HG02588 (cell line): ENCODE measurements at regions not wholly inside any gene's neighbourhood (a gene's known extent, or its start where the extent isn't known, plus 50 kb on each side); places are given as distances from the start of the nearest gene placed in this dataset.

Experiments used
- ATAC-seq: cut with Tn5 transposase; IDR thresholded peaks from one replicate; pipeline ENCODE4 v1.9.1; 2021; ENCODE audit warnings: mild to moderate bottlenecking, moderate library complexity; ENCODE audit not compliant: unreplicated experiment

DNA sequence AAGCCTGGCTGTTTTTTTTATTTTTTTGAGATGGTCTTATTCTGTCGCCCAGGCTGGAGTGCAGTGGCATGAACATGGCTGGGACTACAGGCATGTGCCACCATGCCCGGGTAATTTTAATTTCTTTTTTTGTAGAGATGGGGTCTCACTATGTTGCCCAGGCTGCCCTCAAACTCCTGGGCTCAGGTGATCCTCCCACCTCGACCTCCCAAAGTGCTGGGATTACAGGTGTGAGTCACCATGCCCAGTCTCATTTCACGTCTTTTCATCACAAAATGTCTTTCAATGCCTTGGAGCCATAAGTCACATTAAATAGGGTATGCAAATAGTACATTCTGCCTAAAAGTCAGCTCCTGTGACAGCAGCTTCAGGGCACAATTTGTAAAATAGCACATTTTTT is 52.8 kb downstream of the SOX2 start:
- no peak for ATAC-seq

DNA sequence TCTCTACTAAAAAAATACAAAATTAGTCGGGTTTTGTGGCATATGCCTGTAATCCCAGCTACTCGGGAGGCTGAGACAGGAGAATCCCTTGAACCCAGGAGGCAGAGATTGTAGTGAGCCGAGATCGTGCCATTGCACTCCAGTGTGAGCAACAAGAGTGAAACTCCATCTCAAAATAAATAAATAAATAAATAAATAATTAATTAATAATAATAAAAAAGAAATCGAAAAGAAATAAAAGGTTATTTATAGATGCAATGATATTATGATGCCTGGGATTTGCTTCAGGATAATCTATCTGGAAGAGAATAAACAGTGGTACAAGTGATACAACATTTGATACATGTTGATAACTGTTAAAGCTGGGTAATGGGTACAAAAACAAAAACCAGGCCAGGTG is 58.6 kb downstream of the SOX2 start:
- ATAC-seq = no peak

DNA sequence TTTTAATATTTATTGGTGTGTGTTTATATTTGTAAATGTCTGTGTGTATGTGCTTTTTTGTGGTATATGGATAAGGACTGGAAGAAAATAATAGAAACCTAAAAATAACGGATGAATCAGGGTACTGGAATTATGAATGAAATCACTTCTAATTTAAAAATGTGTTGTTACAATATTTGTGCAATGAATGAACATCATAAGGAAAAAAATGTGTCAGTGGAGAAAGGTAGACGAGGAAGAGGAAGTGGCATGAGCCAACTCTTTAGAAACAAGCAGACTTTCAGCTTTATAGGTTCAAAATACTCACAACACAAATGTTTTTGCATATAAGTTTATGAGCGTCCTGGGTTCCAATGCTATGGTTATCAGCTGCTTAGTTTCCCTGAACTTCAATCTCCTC is 59.4 kb downstream of the SOX2 start:
- ATAC-seq = no peak

DNA sequence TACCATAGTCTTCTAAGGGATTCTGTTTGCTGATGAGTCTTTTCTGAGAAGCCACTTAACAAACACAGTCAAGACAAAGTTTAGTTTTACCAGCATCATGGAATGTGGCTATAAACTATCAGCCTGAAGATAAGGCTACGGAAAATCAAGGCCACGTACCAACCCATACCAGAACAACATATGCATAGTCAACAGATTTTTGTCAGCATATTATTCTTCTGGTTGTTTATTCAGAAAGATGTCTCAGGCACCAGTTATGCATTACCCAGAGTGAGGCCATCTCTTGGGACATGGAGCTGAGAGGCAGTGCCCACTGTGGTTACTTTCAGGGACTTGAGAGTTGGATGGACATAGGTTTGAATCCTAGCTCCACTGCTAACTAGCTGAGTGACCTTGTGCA is 60.4 kb downstream of the SOX2 start:
- ATAC-seq = no peak

DNA sequence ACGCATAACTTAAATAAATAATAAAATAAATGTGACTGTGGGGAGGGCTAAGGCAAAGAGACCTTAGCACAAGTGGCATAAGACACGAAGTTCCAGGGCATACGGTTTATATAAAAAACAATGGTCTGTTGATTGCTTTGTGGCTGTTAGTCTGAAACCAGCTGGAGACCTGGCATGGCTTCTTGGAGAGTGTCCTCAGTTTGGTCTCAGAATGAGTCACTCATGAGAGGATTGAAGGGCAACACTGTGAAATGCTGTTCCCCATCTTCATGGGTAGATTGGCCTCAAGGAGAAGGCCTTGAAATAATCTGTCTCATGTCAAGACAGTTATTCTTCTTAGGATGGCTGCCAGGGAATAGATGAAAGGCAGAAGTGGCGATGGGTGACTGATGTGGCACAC is 62.2 kb downstream of the SOX2 start:
- ATAC-seq = no peak

DNA sequence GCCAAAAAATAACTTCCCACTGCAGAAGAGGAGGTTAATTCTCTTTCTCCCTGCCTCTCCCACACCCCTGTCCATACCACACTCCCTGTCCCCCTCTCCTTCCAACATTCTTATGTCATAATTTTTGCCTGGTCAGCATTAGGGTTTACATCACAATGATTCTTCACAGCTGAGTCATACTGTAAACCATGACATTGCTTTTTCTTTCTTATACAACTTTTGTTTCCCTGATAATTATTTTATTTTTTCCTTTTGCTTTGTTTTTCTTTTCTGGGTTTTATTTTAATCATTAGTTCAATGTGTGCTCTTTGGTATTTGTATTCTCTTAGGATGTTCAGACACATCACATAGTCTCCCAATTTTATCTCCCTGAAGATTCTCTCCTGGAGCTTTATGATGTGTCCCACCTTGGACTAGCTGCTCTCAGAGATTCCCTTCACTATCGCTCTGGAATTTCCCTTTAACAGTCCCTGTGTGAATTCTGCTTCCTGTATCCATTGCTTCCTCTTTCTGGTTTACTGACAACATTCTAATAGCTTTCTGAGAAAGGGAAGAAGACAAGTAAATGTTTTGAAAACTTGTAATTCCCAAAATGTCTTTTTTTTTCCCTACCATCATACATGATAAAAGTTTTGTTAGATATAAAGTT is 70.7 kb downstream of the SOX2 start:
- ATAC-seq = no peak

DNA sequence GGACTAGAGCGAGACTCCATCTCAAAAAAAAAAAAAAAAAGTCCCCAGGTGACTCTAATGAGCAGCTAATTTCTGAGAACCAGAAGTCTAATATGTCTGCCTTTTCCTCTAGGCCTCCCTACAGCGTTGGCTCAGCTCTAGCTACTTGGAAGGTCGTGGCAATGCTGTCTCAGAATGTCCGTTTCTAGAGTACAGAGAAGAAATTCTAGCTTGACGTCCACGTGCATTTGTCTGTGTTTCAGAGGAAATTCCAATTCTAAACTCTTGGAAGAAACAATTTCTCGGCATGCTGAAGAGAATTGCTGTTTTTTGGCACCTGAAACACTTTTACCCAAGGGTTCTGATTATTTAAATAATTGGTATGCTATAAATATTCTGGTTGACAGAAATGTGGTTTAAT is 78.8 kb downstream of the SOX2 start:
- no peak for ATAC-seq

DNA sequence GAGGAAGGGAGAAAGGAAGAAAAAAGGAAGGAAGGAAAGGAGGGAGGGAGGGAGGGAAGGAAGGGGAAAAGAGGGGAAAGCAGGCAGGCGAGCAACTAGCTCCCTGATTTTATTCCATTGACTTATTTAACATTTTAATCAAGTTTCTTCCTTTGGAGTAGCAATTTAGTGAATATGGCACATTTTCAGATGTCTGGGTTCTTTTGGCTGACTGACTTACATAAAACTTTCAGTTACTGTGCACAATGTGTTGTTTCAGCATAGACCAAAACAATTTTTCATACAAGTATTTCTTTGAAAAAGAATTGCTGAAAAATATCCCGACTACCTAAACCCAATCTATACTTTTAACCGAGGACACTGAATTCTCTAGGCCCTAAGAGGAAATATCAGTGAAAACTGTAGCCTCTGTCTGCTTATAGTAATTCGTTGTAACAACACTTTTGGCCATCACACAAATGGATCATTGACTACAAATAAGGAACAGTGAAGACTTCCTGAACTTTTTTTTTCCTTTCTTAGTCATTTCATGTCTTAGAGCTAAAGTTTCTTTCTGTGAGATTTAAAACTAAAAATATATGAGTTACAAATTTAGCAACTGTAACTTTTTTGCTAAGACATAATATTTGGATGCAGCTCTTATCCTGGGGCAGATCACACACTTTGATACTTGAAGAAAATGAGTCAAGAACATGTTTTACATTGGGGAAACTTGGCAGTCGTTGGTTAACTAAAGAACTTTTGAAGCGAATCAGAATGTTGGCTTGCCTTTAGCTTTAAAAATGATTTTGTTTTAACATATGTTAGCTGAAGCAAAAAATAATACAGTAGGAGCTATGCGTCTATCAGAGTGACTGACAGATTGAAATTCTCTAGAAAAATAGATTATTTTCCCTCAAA is 79.6 kb downstream of the SOX2 start:
- ATAC-seq = no peak

DNA sequence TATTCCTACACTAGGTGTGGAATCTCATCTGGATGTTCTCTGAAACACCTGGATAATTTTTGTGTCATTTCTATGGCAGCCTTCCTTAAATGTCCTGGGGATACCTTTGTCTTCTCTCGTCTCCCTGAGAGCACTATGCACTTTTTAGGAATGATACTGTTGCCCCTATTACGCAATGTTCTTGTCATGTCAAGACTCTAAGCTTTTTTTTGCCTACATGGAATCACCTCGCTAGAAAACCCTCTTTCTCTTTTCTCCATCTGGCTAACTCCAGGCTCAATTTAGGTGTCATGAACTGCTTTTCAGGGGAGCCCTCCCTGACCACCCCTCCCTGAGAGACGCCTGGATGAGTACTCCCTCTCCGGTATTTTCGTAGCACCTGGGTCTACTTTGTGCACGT is 81.3 kb downstream of the SOX2 start:
- ATAC-seq = no peak

DNA sequence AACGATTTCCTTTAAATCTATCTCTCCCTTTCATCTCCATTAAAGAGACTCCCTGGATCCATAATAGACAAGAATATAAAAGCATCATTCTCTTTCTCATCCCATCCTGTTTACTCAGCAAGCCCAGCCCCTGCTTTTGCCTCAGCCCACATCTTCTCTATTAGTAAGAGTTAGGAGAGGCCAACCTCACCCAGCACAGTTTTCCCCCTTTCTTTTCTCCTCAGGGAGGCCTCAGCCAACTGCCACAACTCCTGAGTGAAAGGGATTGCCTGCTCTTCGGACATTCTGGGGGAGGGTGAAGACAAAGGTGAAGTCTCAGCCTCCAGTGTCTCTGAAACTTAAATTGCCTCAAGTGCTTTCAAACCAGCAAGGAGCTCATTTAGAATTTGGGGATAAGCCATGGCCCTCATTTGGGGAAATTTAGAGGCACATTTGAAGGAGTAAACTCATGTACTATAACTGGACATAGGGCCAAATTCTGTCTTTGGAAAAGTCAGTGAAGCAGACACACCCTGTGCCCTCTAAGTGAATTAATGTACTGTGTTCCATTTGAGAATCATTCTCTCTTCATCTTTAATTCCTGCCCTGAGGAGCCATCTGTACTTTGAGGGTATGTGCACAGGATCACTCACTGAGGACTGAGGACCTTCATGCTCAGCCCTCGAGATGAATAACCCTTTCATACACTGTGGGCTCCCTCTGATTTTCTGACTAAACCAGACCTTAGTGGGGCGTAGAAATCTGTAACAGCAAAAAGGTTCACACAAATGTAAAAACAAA is 82.5 kb downstream of the SOX2 start:
- no peak for ATAC-seq

DNA sequence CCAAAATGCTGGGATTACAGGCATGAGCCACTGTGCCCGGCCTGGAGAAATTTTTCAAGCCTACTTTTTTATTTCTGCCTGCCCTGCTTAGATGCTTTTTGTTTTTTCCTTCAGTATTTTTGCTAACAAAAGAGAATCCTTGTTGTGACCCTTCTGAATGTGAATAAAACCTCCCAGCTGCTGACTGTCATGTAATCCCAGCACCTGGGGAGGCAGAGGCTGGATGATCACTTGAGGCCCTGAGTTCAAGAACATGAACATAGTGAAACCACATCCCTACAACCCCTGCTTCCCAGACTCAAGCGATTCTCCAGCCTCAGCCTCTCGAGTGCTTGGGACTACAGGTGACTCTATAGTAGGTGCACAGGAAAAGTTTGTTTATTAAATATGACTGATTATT is 84.9 kb downstream of the SOX2 start:
- no peak for ATAC-seq

DNA sequence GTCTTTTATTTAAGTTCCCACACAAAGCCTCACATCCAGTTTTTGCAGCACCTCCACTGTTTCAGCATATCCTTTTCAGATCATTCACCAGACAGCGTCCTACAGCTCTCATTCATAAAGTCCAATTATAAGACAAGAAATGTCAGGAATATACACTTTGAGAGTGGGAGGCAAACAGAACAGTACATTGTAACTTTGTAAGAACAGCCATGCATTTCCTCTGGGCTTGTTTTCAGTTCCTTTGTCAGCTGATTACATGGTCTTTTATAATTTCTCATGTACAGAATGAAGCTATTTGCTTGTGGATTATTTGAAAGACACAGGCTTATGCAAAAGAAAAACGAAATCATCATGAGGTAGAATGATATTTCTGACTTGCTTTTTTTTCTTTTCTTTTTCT is 85.7 kb downstream of the SOX2 start:
- ATAC-seq = no peak

DNA sequence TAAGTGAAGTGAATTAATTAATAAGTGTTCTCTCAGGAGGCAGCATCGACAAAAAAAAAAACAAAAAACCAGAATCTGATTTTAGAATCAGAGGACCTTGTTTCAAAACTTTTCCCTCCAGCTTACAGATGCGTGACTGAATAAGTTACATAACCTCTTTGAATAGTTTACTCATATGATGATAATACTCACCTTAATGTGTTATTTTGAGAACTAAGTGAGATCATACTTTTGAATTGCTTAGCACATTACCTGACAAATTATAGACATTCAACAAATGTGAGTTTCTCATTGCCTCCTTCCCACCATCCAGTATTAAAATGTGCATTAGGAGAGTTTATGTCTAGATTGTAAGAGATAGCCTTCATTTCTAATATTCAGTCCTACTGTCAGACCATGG is 94.0 kb downstream of the SOX2 start:
- no peak for ATAC-seq

DNA sequence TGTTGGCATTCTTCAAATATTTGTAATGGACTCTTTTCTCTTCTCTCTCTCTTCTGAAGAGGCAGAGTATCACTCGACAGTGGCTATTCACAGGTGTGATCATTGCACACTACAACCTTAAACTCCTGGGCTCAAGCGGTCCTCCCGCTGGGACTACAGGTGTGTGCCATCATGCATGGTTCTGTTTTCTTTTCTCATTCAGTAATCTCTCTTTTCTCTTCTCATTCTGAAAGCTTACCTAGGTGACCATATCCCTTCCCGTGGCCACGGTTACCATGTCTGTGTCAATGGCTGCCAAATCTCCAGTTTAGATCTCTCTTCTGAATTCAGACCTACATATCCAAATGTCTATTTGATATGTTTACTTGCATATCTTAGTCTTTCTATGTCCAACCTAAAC is 96.3 kb downstream of the SOX2 start:
- ATAC-seq = no peak

DNA sequence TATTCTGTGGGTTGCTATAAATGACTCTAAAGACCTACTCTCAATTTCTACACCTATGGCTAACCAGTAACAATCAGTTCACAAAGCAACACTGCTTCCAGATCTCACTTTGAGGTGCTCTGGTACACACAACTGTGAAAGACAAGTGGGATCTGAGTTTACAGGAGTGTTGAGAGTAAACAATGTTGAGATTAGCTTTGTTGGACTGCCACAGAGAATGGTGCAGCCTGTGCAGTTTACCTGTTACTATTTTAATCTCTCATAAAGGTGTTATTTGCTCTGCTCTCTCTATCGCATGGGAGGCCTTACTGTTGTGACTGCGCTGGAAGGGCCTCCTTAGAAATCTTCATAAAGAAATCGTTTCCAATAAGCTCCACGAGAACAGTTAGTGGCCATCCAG is 112.0 kb downstream of the SOX2 start:
- no peak for ATAC-seq

DNA sequence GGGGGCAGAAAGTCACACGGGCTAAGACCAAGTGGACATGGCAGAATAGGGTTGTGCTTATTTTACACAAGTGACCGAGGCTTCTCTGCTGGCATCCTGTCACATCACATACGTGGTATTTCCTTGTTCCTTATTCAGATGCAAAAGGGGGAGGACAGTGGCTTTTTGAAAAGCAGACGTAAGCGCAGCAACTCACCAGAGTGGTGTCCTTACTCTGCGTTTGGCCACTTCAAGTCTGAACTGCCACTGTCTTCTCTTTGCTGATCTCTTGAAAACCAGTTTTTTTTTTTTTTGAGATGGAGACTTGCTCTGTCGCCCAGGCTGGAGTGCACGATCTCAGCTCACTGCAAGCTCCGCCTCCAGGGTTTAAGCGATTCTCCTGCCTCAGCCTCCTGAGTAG is 113.2 kb downstream of the SOX2 start:
- ATAC-seq = no peak

DNA sequence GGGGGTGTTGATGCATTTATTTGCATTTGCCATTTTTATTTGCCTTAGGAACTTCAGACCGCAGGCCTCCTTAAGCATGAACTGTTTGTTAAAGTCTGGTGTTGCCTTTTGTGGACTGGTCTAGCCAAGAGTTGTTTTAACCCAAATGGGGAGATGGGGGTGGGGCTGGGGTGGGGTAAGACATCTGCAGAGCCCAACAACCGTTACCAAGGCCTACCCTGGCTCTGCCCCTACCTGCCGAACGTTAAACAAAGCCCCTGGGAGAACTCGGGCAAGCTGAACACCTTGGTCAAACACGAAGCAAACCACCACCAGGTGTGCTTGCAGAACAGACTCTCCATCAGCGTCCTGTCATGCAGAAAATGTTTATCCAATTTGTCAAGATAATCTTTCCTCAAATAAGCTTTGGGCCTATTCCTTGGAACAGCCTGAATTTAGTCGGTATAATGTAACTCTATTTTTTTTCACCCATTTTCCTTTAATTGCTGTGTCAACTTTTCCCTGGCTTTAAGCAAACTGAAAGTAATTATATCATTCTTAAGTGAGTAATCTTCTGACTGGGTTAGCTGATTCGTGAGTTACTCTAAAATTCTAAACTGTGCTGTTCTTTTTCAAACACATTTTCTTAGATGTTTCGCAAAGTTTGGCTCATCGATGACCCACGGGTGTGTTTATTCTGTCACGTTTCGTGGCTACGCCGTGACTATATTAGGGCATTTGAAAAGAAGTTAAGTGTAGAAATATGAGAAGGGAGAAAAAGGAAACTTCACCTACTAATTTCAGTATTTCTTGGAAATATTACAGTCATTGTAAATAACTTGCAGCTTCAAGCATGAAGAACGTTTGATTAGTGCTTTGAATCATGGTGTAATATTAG is 127.6 kb downstream of the SOX2 start:
- ATAC-seq = no peak

DNA sequence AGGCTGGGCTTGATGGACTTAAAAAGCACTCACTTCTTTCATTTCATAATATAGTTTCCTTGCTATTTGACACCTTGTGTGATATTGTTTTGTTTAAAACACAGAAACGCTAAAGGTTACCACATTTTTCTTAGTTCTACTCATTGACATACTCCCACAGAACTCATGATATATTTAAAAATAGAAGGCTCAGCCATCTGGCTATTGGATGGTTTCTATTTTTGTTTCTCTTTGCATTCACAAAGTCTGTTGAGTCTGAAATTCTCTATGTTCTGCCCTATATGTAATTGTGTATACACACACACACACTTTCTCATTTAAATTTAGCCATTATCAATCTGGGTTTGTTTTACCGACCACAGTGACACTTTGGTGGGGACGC is 128.2 kb downstream of the SOX2 start:
- no peak for ATAC-seq

DNA sequence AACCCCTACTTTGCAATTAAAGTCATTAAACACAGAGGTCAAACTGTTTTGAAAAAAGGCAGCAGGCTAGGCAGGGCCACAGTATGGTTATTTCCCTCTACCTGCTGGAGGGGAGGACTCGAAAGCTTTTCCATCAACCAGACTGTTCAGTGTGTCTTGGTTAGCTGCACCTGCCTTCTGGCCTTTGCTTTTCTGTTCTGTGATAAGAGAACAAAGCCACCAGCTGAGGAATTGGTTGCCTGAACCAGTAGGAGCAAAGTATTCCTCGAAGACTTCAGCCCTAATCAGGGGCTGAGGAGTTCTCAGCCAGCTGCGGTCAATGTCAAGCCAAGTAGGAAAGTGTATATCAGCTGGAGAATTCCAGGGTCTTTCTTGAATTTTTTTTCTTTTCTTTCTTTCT is 132.5 kb downstream of the SOX2 start:
- no peak for ATAC-seq

DNA sequence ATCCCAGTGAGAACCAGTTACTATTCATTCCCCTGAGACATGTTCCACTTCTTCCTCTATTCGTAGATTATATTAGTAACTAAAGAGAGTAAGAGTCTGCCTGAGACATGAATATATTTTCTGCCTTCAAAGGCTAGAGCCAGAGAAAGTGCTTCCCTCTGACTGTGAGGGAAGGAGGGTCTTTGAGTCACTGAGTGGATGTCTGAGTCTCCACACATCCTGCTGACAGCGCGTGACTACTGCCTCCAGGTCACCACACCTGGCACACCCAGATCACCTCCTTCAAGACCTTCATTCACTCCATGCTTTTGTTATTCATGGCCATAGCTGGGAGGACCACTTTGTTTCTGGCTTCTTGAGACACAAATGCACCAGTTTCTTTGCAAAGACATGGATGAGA is 135.6 kb downstream of the SOX2 start:
- ATAC-seq = no peak

DNA sequence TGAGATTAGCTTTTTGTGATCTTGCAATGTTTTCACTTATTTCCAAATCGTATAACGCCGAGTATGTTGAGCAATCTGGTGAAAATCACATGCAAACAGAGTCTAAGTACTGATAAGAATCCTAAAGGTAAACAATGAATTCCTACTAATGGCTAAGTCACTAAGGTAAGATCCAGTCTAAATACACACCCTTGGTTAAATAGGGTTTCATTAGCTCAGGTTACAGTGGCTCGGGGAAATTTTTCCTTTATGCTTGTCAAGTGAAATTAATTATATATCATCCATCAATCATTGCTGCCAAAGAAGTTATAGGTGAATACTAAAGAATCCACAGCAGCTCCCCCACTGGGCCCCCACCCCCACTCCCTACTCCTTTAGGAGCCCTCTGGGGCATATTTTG is 139.3 kb downstream of the SOX2 start:
- ATAC-seq = no peak
